DMS53 treated with DMSO at 0.1 percent for 48 hours (cell line): ENCODE measurements at regions not wholly inside any gene's neighbourhood (a gene's known extent, or its start where the extent isn't known, plus 50 kb on each side); places are given as distances from the start of the nearest gene placed in this dataset.

ENCODE experiments used
- DNase-seq: peaks from one replicate; lab custom pipeline; 2025; ENCODE audit not compliant: unreplicated experiment; lab: John Stamatoyannopoulos, UW

DNA sequence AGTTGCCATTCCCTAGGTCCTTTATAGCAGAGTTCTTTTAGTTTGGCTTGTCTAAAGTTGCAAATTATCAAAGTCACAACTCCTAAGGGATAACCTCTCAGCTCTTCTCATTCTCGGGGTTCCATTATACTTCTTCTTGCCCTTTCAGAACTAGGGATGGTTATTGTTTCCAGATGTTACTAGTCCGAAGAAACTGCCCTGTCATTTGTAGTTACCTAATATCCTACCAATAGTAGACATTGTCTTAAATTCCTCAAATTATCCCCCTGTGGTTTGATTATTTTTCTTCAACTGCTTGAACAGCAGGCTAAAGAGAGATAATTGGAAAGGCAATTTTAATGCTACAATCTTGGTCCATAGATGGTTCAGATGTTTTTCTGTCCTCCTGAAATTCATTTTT lies 709.8 kb downstream of the KCTD16 start:
- no peak for DNase-seq

DNA sequence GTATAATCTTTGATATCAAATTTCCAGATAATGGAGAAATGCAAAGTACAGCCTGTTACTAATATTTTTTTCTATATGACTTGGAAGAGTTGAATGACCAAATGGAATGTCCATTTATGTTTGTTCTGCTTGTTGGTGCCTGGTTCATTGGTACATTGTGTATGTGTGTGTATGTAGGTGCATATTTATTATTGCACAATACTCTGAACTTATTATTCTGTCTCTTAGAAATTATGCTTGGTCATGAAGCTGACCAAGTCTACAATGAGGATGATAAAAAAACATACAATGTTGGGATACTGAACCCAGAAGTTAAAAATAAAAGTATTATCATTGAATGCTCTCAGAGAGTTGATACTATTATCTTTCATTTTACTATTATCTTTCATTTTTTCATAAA lies 706.3 kb downstream of the KCTD16 start:
- no peak for DNase-seq

DNA sequence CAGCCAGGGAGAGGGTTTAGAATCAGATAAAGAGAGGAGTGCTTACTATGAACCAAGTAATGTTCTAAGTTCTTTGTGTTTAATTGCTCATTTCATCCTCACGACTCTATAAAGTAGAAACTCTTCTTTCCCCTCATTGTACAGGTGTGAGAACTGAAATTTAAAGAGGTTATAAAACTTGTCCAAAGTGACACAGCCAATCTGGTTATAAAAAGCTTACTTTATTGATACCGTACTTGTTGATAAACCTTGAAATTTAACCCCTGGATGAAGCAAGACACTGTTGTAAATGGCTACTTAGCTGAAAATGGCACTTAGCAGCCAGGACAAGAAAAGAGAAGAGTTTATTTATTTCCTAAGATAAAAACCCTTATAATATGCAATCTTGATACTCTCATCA lies 702.4 kb downstream of the KCTD16 start:
- DNase-seq, result no peak

DNA sequence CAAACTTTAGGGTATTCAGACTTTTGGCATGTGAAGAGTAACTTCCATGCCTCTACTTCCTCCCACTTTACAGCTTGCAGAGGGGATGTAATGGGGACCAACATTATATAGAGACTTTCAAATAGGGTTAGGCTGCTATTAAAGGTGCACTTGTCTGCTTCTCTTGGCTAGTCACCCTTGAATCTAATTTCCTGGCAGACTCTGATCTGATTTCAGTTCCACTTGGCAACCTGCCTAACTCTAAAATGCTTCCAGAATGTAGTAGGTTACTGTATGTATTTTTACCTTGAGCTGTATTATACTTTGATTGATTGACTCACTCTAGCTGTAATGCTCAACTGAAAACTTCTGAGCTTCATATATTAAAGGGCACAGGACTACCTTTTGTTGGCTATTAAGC lies 693.4 kb downstream of the KCTD16 start:
- no peak for DNase-seq

DNA sequence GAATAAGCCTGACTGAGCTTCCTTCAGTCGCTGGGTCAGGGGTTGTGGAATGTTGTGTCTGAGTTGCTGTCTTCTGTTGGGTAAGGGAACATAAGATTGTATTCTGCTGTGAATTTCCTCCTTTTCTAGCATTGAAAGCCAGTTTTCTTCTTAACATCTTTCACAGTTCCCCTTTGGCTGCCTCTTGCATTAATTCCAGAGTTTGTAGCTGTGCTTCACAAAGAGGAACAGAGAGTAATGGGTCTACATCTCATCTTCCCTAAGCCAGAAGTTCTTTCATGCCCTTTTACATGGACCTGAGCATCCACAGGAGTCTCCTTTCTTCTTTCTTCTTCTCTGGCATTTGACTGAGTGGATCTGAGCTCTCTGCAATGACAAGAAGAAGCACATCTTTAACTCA lies 686.8 kb downstream of the KCTD16 start:
- no peak for DNase-seq

DNA sequence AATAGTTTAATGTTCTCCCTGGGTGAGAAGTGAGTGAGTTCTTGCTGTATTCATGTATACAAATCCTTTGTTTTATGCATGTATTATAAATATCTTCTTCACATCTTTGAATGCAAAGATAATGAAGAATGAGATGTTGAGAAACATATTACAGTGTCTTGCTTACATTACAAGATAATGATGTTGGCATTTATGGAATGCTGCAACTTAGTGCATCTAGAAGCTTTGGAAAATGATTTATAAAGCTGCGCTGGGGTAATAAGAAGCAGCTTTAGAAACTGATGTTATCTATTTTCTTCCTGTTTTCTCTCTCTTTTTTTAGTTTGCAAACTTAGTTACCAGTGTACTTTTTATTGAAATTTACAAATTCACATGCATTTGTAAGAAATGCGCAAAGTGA lies 673.4 kb downstream of the KCTD16 start:
- no peak for DNase-seq

DNA sequence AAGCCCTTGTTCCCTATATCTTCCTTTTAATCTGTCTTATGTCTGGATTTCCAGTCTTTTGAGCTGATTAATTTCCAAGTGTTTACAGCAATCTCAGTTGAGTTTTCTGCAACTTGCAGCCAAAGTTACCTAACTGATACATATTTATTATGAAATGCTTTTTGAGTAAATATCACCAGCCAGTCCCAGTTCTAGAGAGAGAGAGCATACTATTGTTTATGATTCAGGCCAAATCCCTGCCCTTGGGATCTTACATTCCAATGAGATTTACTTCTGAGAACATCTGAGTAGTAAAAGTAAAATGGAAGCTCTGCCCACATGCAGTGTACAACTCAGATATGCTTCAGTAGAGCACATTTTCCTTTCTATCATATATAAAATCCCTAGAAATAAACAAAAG lies 661.7 kb downstream of the KCTD16 start:
- no peak for DNase-seq

DNA sequence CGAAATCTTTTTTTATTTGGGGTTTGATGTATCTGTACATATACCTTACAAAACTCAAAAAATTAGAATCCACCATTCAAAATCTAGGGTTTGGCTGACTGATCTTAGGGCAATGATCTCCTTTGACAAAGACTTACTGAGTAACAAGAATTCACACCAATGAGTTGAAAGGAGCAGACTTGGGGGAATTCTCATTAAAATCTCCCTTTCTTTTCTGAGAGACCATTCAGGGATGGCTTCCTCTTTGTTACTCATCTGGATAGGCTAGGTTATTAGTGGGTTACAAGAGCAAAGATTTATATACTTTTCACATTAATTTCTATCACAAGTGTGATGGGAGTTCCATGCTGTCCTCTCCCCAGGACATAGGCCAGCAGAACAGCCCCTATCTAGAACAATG lies 661.0 kb downstream of the KCTD16 start:
- DNase-seq, result no peak

DNA sequence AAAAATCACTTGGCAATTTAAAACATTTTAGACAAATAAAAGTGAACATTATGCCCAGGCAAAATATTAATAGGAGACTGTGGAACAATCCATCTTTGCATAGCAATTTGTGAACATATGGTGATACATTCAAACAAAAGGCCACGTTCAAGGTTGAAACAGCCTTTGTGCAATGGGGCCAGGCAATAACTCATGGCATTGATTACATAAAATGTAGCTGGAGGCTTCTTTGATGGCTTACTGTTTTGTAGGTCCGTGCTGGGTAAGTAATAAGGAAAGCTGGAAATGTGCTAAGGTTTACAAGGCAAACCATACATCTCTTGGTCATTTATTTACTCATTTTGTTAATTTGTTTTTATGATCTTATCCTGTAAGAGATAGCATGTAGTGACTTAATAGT lies 651.8 kb downstream of the KCTD16 start:
- DNase-seq, result no peak

DNA sequence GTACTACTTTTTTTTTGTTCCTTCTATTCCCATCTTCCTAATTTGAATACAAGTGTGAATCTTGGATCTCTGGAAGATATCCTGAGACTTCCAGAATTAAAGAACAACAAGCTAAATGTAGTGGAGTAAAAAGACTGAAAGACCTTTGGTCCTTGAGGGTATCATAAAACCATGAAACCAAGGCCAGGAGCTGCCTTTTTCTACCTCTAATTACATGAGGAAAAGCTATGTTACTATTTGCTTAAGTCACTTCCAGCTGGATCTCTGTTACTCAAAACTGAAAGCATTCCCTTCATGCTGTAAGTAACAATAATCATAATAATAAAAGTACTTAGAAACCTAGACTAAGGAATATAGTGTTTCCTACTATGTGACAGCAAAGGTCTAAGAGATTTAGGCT lies 649.6 kb downstream of the KCTD16 start:
- DNase-seq, result no peak

DNA sequence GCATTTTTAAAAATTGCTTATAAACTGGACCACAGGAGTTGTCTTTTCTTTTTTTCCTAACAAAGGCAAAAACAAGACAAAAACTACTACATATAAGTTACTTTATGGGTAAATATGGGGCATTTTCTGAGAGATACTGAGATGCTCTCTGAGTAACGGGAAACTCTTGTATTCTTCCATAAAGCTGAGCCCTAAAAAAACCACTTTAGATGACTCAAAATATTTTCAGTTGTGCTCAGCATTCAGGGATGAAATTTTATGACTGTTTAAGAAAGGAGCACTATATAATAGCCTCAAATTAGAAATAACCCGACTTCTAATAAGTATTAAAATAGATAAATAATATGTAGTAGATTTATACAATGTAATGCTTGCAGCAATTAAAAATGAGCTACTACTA lies 644.5 kb downstream of the KCTD16 start:
- no peak for DNase-seq

DNA sequence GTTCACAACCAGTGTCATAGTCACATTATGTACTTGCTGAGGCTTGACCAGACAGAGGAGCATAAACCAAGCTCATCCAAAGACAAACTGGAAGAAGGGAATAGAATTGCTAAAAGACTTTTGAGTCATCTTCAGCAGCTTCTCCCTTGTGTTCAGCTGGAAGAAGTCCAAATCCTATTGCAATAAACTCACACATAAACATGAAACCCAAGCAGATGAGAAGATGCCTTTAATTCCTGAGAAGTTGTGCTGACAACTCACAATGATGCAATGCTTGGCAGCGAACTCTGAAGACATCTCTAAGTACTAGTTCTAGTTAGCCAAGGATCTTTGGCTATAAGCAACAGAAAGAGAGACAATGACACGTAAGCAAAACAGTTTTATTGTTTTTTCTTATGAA lies 642.1 kb downstream of the KCTD16 start:
- DNase-seq, result no peak

DNA sequence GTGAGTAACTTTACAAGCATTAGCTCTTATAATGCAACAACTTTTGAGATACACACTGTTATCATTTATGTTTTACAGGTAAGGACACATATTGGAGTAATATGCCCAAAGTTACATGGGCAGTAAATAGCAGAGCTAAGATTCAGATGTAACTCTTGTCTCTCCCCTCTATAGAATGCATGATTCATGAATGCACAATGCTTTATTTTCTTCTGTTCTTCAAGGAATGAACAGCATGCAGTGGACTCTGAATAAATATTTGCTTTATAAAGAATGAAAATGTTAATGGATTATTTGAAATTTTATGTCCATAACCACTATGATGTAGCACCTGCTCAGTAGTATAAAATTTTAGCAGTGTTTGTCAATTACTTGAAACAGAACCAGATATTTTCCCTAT lies 629.5 kb downstream of the KCTD16 start:
- no peak for DNase-seq

DNA sequence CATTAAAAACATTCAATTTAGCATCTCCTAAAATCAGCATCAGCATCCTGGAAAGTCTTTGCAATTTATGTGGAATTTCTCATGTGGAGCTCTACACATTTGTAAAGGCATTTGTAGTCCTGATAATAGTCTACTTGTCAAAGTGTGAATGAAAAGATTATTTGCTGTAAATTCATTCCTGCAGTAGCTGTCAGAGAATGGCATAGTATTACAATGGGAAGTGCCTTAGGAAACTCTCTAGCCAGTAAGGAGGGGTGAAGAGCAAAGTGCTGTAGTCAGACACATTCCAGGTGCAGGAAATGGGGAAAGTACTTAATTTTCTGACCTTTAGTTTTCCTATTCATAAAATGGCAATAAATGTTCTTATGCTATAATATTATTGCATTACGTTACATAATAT lies 627.9 kb downstream of the KCTD16 start:
- DNase-seq, result no peak

DNA sequence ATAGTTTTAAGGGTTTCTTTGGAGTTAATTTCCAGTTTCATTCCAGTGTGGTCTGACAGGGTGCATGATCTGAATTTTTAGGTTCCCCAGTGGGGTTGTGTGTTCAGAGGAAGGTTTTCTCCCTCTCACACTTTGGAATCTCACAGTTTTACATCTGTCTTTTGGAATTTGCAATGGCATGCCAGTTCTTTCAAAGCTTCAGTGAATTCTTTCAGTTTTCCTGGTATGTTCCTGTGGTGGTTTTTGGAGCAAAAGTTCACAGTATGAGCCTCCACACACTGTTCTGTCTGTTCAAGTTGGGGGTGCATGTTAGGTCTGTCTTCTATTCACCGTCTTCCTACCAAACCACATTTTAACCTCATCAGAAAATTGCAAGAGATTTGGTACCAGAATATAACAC lies 624.2 kb downstream of the KCTD16 start:
- no peak for DNase-seq

DNA sequence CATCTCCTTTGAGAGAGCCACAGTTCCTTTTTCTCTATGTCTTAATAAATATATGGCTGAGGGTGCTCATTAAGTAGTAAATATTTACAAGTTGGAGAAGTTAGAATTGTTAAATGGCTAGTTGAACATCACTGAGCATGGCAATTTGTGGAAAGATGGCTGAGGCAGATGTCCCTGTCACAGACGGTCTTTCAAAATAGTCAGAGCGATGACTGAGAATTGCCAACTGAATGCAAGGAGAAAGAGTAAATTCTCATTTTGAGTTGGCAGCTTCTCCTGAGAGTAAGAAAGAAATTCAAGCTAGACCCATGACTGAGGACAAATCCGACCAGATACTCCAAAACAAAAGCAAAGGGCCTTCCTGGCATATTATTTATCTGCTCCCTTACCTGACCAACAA lies 617.9 kb downstream of the KCTD16 start:
- no peak for DNase-seq

DNA sequence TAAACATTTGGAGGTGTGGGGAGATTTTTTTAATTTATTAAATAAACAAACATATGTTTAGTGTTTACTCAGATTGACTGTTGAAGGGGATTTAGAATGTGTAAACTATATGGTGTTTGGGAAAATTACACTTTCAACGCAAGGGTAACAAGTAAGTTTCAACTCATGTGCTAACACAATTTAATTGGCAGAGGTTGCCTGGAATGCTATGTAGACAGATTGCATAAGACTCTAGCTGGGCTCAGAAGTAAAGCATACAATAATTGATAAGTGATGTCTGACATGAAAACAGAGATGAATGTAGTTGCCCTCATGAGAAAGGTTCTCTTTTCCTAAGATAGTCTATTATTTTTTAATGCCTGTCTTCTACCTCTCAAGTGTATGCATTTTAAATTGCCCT lies 617.4 kb downstream of the KCTD16 start:
- DNase-seq, result no peak

DNA sequence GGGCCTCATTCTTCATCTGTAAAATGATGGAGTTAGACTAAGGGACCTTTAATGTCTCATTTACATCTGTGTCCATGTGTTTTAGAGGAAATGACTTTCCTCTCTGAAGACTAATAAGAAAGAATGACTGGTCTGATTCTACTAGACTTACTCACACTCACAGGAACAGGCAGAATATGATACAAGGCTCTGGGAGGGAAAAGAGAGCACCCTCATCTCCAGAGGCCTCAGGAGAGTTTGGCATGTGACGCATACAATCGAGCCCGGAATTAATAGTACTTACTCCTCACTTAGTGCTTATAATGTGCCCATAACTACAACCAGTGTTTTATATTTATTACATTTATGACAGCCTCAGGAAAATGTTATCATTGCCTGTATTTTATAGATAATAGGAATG lies 608.7 kb downstream of the KCTD16 start:
- DNase-seq, result no peak

DNA sequence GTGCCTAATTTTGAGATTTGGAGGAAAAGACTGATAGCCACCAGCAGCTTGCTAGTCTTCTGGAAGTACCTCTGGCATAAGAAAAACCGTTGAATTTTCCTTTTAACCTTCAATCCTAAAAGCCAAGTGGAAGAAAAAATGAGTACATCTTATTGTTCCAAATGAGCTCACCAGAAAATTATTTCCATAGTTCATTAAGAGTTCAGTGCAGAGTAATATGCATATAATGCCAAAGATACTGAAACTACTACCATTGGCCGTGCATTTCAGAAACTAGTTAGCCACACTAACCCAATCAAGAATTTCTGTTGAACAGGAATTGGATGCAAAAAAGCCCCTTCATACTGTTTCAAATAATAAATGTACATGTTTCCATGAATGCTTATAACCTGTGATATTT lies 607.9 kb downstream of the KCTD16 start:
- no peak for DNase-seq

DNA sequence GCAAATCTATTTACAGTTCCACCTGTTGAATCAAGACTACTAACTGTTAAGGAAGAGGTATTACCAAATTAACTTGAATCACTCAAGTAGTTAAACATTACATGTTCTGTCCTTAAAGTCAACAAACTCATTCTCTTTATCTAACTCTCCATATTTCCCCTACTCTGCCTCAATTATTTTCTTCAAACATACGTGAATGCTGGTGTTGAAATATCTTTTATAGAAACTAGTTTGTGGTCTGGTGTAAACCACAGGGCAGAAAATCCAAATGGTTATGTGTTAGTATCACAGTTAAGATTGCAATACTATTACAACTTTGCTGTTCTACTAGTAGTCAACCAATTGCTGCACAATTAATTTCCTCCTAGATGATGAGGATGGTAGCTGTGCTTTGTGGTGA lies 603.5 kb downstream of the KCTD16 start:
- no peak for DNase-seq

DNA sequence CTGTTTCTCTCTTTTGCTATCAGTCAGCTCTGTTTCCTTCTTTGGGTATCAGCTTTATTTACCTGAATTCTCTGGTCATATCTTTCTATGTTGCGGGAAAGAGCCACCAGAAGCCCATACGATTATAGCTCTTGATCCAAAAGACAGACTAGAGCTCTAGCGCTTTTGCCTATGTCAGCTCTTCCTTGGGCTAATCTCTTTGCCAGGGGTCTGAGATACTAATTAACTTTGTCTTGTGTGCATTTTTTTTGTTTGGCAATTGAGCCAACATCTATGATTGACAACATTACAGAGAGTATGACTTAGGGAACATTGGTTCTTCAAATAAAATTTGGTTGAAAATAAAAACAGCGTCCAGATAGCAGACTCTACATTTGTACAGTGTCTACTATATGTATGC lies 603.0 kb downstream of the KCTD16 start:
- no peak for DNase-seq

DNA sequence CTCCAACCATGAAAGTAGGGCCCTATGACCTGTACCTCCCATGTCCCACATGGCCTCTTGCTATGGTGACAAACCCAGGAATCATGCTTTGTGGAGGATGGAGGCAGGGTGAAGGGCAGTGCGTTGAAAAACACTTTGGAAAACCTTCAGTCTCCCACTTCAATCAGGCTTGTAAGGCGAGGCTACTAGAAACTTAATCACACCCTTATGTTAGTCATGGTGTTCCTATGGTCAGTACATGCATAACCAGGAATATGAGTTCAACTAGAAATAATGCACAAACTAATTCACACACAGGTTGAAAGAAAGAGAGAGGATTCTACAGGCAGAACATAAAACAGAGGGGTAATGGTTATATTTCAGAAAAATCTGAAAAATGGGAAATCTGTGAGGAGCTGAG lies 601.1 kb downstream of the KCTD16 start:
- DNase-seq, result no peak

DNA sequence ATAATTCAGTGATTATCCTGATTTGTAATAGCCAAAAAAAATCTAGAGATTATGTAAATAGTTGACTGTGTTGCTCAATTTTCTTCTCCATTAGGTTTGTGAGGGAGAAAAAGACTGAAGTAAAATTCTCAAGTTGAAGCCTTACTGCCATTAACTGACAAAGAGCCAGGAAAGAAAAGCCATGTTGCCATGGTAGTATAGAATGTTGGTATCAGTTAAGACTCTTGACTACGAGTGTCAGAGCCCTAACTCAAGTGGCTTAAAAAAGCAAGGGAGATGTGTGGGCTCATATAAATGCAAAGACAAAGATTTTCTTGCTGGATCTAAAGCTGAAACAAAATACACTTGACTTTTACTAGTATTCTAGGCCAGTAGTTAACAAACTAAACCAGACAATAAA lies 571.7 kb downstream of the KCTD16 start:
- DNase-seq, result no peak

DNA sequence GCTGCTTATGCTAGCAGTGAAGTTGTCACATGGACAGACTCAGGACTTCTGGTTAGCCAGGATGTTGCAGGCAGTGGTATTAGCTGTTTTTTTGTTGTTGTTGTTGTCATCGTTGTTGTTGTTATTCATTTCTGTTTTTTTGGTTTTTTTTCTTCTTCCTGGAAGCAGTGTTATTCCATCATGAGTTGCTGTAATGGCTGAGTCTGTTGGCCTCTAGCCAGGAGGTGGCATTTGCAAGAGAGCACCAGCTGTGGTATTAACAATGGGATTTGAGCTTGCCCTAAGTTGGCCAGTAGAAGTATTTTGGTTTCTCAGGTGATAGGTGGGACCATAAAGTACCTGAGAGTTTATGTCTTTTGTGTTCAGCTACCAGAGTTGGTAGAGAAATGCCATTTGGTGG lies 561.1 kb downstream of the KCTD16 start:
- DNase-seq, result no peak
